OCI-LY1 (cell line): ENCODE measurements at regions not wholly inside any gene's neighbourhood (a gene's known extent, or its start where the extent isn't known, plus 50 kb on each side); places are given as distances from the start of the nearest gene placed in this dataset.

Experiments
- EZH2 ChIP-seq: fragments of 200-600 bp; sonication (generic), shearing (Covaris generic); IDR thresholded peaks from 2 replicates; pipeline ENCODE4 v1.8.0; 2017; ENCODE audit warnings: borderline replicate concordance, mixed run types, mild to moderate bottlenecking, antibody characterized with exemption, low read length, moderate library complexity, mixed read lengths
- TF ChIP-seq, protein P1 (sequence below): fragments of 200-600 bp; sonication (generic), shearing (Covaris generic); IDR thresholded peaks from 2 replicates; pipeline ENCODE4 v1.5.1; 2017; ENCODE audit warnings: mild to moderate bottlenecking, antibody characterized with exemption, low read length, moderate library complexity, mixed read lengths

DNA sequence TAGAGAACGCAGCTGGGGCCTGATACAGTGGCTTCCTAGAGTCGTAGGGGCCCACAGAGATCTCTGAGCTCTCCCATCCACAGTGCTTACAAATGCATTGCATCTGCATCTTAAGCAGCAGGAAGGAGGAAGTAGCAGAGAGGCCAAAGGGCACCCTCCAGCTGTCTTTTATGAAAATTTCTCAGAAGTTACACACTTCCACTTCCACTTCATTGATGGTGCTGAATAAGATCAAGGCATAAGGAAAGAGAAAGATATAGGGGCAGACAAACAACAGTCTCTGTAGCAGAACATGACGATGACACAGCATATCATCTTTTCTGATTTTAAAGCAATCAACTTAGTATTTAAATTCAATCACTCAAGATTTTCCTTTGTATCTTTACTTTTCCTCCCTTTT, 51.6 kb upstream of the ABCC9 start:
- TF ChIP-seq, protein P1, sequence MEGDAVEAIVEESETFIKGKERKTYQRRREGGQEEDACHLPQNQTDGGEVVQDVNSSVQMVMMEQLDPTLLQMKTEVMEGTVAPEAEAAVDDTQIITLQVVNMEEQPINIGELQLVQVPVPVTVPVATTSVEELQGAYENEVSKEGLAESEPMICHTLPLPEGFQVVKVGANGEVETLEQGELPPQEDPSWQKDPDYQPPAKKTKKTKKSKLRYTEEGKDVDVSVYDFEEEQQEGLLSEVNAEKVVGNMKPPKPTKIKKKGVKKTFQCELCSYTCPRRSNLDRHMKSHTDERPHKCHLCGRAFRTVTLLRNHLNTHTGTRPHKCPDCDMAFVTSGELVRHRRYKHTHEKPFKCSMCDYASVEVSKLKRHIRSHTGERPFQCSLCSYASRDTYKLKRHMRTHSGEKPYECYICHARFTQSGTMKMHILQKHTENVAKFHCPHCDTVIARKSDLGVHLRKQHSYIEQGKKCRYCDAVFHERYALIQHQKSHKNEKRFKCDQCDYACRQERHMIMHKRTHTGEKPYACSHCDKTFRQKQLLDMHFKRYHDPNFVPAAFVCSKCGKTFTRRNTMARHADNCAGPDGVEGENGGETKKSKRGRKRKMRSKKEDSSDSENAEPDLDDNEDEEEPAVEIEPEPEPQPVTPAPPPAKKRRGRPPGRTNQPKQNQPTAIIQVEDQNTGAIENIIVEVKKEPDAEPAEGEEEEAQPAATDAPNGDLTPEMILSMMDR = no peak
- no peak for TF ChIP-seq EZH2
